Right lobe of liver (tissue), 6 donors: ENCODE measurements at regions not wholly inside any gene's neighbourhood (a gene's known extent, or its start where the extent isn't known, plus 50 kb on each side); places are given as distances from the start of the nearest gene placed in this dataset.
"Not testable (repeated sequence)": the region's sequence is repeated elsewhere in the genome, so short reads cannot be mapped to it uniquely, and the experiment has no call there.

Experiments
- ATAC-seq, 4 donors: fragments of 200-7000 bp; cut with Tn5 transposase; one replicate each; pipeline ENCODE4 v1.9.1; 2020; ENCODE audit warnings: mild to moderate bottlenecking in 4 of 4, moderate library complexity in 4 of 4
- DNase-seq, 3 donors: peaks; one replicate each; pipeline ENCODE4 v3.0.0-alpha.2; 2020
- H3K27ac ChIP-seq, 3 donors: fragments of 200-600 bp; one replicate each; pipeline ENCODE4 v1.8.0; 2022
- H3K27me3 ChIP-seq, 2 donors: fragments of 200-600 bp; one replicate each; pipeline ENCODE4 v1.8.0; 2022
- H3K36me3 ChIP-seq, 4 donors: fragments of 200-600 bp; sonication (generic) in 1 of 4; one replicate each; pipeline versions ENCODE4 v1.5.1 to v1.8.0; 2017 to 2022; ENCODE audit warnings: control low read depth in 1 of 4
- H3K4me1 ChIP-seq, 4 donors: fragments of 200-600 bp; sonication (generic) in 1 of 4; one replicate each; pipeline versions ENCODE4 v1.5.1 to v1.8.0; 2017 to 2022; ENCODE audit warnings: control low read depth in 1 of 4
- H3K4me3 ChIP-seq, 3 donors: fragments of 200-600 bp; one replicate each; pipeline ENCODE4 v1.8.0; 2022
- H3K9me3 ChIP-seq, 4 donors: fragments of 200-600 bp; sonication (generic) in 1 of 4; one replicate each; pipeline versions ENCODE4 v1.5.1 to v1.8.0; 2017 to 2022; ENCODE audit warnings: control low read depth in 1 of 4
- WGBS: methylation state at CpG from one replicate; pipeline ENCODE4 v1.1.6; 2018; ENCODE audit warnings: low coverage, low lambda C conversion rate; ENCODE audit not compliant: insufficient coverage; ENCODE audit errors: missing lambda C conversion rate; 5-methylcytosine and 5-hydroxymethylcytosine counted together
- intact Hi-C, 2 donors: fragments of 100-400 bp; cut with DNase I; formaldehyde crosslinking; loops; one replicate each; pipeline versions ENCODE4 v1.11.2 to v1.14.1; 2022
- donor health status: DM: no; HTN: yes; CAD: no.
- donor health status: DM: no; HTN: no; CAD: no.
- donor health status: DM: no; HTN: no; CAD: no.
- donor health status: DM: no; HTN: yes; CAD: no.
- donor health status: DM: no; HTN: yes; CAD: no.

DNA sequence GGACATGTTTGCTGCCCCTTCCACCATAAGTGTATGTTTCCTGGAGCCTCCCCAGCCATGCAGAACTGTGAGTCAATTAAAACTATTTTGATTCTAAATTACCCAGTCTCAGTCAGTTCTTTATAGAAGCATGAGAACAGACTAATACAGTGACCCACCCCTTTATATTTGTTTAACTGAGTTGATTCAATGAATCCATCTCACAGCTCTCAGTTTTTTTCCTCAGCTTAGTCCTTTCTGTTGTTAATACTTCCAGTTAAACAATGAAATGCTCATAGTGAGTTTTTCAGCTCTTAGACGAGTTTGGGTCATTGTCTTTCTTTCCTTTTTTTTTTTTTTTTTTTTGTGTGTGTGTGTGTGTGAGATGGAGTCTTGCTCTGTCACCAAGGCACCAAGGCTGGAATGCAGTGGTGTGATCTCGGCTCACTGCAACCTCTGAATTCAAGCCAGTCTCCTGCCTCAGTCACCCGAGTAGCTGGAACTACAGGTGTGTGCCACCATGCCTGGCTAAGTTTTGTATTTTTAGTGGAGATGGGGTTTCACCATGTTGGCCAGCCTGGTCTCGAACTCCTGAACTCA, 627.4 kb downstream of the SPATA31A7 start:
- H3K27ac ChIP-seq, H3K36me3 ChIP-seq, H3K9me3 ChIP-seq, intact Hi-C loops, DNase-seq, ATAC-seq, H3K4me1 ChIP-seq, H3K4me3 ChIP-seq, H3K27me3 ChIP-seq: not testable (repeated sequence)
- WGBS, result no CpG with 5 or more reads among the region's 4 CpGs

DNA sequence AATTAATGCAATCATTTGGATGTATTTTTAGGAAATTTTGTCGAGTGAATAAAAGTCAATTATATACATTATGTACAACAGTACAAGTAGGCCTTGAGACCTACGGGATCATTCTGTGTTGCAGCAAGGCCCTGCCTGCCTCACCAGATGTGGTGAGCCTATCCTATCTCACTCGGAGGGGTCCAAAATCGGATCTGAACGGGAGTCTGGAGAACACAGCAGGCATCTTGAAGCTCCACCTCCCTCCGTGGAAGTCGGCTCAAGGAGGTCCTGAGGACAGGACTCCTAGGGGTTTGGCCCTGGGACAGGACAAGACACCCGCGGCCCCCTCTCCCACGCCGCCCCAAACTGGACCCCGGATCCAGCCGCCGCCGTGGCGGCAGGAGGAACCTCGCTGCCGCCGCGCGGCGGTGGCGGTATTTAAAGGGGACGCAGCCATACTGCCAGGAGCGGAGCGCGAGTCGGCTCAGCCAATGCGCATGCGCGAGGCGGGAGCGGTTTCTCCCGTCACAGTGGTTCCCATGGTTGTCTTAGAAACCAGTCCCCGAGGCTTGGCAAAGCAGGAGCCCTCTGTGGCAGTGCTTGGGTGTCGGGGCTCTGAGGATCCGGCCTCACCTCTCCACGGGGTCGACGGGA, 663.9 kb downstream of the SPATA31A7 start:
- H3K9me3 ChIP-seq, H3K4me1 ChIP-seq, H3K27me3 ChIP-seq, H3K36me3 ChIP-seq, H3K27ac ChIP-seq, intact Hi-C loops: not testable (repeated sequence)
- H3K4me3 ChIP-seq, result peak overlapping the region; percentile 20 to 47 (median 36)
- DNase-seq (peak; percentile 84 to 93 (median 85)), ATAC-seq (peak; percentile 88 to 93 (median 90))
- WGBS, result 0% methylated on average over 6 of the region's 40 CpGs

DNA sequence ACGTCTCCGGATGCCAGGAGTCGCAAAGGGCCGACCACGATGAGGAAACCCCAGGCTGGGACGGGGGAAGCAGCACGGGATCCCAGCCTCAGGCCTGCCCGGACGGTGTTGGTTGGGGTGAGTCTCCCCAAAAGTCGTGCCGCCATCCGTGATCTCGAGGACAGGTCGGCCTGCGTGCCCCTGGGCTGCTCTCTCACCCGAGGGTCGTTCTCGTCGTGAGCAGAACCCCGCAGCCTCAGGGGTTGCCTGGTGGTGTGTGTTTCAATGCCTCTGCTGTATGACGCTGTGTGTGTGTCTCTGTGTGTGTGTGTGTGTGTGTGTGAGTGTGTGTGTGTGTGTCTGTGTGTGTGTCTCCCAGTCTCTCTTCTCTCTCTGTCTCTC, 664.4 kb downstream of the SPATA31A7 start:
- H3K27me3 ChIP-seq, H3K27ac ChIP-seq, ATAC-seq, H3K9me3 ChIP-seq, intact Hi-C loops, H3K4me1 ChIP-seq, H3K36me3 ChIP-seq: not testable (repeated sequence)
- peak overlapping the region; percentile 20 to 47 (median 36) for H3K4me3 ChIP-seq
- no CpG with 5 or more reads among the region's 21 CpGs for WGBS
- peak; percentile 16 to 50 (median 36) for DNase-seq

DNA sequence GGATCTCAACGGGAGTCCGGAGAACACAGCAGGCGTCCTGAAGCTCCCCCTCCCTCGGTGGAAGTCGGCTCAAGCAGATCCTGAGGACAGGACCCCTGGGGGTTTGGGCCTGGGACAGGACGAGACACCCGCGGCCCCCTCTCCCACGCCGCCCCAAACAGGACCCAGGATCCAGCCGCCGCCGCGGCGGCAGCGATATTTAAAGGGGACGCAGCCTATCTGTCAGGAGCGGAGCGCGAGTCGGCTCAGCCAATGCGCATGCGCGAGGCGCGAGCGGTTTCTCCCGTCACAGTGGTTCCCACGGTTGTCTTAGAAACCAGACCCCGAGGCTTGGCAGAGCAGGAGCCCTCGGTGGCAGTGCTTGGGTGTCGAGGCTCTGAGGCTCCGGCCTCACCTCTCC, 666.4 kb downstream of the SPATA31A7 start:
- peak; percentile 79 to 88 (median 84) for ATAC-seq

DNA sequence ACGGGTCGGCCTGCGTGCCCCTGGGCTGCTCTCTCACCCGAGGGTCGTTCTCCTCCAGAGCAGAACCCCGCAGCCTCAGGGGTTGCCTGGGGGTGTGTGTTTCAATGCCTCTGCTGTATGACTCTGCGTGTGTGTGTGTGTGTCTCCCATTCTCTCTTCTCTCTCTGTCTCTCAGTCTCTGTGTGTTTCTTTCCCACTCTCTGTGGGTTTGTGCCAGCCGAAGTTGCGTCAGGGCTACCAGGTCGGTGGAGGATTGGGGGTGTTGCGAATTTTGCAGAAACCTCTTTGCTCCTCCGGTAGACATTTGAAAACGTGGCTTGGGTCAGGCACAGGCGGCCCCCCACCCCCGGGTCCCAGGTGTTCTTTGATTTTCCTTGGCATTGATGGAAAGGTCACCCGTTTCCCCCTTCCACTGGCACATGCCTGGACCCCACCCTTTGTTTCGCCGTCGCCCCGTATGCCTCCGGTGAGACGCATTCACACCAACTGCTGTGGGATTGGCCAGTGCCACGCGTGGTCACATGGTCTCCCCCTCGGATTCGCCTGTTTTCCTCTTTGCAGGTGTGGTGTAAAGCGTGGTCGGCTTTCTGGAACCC, 667.1 kb downstream of the SPATA31A7 start:
- H3K4me1 ChIP-seq, H3K27me3 ChIP-seq, H3K27ac ChIP-seq, H3K36me3 ChIP-seq, intact Hi-C loops, H3K9me3 ChIP-seq, H3K4me3 ChIP-seq: not testable (repeated sequence)
- no CpG with 5 or more reads among the region's 28 CpGs for WGBS
- peak; percentile 9 to 39 (median 15) for DNase-seq
- ATAC-seq, result peak in 1 of 4 donors; percentile 66

More for the DNA sequence above, 666.4 kb downstream of the SPATA31A7 start:
- H3K4me1 ChIP-seq, intact Hi-C loops, H3K27ac ChIP-seq, H3K36me3 ChIP-seq, H3K9me3 ChIP-seq, H3K4me3 ChIP-seq, H3K27me3 ChIP-seq, DNase-seq: not testable (repeated sequence)
- no CpG with 5 or more reads among the region's 33 CpGs for WGBS

DNA sequence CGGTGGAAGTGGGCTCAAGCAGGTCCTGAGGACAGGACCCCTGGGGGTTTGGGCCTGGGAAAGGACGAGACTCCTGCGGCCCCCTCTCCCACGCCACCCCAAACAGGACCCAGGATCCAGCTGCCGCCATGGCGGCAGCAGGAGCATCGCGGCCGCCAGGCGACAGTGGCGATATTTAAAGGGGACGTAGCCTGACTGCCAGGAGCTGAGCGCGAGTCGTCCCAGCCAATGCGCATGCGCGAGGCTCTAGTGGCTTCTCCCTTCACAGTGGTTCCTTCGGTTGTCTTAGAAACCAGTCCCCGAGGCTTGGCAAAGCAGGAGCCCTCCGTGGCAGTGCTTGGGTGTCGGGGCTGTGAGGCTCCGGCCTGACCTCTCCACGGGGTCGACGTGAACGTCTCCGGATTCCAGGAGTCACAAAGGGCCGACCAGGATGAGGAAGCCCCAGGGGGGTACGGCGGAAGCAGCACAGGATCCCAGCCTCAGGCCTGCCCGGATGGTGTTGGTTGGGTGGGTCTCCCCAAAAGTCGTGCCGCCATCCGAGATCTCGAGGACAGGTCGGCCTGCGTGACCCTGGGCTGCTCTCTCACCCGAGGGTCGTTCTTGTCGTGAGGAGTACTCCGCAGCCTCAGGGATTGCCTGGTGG, 668.0 kb downstream of the SPATA31A7 start:
- DNase-seq, intact Hi-C loops, H3K36me3 ChIP-seq, H3K4me1 ChIP-seq, H3K4me3 ChIP-seq, H3K27me3 ChIP-seq, H3K27ac ChIP-seq, H3K9me3 ChIP-seq: not testable (repeated sequence)
- peak; percentile 80 to 88 (median 84) for ATAC-seq
- no CpG with 5 or more reads among the region's 42 CpGs for whole genome bisulfite sequencing

DNA sequence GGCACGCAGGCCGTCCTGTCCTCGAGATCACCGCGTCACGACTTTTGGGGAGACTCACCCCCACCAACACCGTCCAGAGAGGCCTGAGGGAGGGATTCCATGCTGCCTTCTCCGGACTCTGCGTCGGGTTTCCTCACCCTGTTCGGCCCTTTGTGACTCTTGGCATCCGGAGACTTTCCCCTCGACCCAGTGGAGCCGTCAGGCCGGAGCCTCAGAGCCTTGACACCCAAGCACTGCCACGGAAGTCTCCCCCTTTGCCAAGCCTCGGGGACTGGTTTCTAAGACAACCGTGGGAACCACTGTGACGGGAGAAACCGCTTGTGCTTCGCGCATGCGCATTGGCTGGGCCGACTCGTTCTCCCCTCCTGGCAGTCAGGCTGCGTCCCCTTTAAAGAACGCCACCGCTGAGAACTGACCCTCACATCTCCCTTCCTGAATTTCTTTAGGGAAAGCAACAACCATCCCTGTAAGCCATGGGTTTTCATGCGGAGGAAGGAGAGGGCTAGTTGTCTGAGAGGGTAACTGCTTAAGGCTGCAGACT, 672.7 kb downstream of the SPATA31A7 start:
- DNase-seq, result peak; percentile 78 to 87 (median 85)
- ATAC-seq, result peak; percentile 60 to 69 (median 65)
- H3K36me3 ChIP-seq, intact Hi-C loops, H3K27ac ChIP-seq, H3K4me1 ChIP-seq, H3K9me3 ChIP-seq, H3K27me3 ChIP-seq, H3K4me3 ChIP-seq: not testable (repeated sequence)
- WGBS, result 29% methylated on average over 11 of the region's 29 CpGs

DNA sequence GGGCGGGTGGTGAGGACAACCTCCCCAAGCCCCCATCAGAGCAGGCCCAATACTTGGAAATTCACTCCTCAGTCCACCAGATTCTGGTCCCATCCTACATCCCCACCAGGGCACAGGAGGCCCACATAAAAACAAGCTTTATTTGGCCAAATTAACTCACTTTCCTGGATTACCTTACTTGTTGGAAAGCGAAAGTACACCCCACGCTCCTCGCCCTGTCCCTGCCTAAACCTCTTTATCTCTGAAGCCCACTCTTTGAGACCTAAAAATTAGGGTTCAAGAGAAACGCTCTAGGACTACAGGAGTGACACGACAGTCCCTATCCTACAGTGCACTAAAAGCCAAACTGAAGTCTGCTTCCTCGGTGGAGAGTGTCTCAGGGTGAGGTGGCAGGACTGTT, 674.6 kb downstream of the SPATA31A7 start:
- H3K27me3 ChIP-seq, H3K9me3 ChIP-seq, DNase-seq, H3K36me3 ChIP-seq, H3K4me3 ChIP-seq, H3K27ac ChIP-seq, ATAC-seq, intact Hi-C loops, H3K4me1 ChIP-seq: not testable (repeated sequence)
- WGBS, result 85% methylated on average over 4 of the region's 7 CpGs

DNA sequence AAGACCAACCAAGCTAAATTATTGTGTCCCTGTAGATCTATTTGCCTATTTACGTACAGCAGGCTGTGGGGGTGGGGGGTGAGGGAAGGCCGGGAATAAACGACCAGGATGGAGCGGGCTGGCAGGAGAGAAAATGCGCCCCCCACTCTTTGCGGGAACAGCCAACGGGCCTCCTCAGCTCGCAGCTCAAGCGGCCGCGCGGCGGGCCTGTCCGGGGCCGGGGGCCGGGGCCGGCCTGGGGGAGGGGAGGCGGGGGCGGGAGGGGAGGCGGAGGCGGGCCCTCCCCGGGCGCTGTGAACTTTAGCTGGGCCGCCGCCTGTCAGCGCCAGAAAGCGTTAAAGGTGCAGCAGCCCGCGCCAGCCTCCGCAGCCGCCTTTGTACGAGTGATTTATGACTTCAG, 679.1 kb downstream of the SPATA31A7 start:
- DNase-seq, H3K4me3 ChIP-seq, H3K27me3 ChIP-seq, ATAC-seq, H3K36me3 ChIP-seq, H3K4me1 ChIP-seq, H3K9me3 ChIP-seq, H3K27ac ChIP-seq, intact Hi-C loops: not testable (repeated sequence)
- WGBS, result no CpG with 5 or more reads among the region's 32 CpGs

DNA sequence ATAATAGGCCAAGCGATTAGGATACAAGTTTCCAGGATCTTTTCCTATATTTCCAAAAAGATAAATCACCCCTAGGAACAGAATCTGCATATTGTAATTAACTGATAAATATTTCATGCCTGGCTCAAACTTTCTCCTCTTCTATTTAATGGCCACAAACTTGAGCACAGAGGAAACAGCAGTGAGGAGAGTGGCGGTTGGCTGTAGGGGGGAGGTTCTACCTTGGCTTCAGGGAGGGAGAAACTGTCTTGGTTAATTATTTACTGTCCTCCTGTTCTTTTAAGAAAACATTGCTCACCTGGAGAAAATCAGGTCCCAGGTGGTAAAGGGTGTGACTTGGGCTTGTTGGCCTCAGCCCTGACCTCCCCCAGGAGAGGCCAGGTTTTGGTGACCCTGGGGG, 682.5 kb downstream of the SPATA31A7 start:
- intact Hi-C loops, H3K9me3 ChIP-seq, H3K4me1 ChIP-seq, DNase-seq, ATAC-seq, H3K4me3 ChIP-seq, H3K36me3 ChIP-seq, H3K27ac ChIP-seq, H3K27me3 ChIP-seq: not testable (repeated sequence)
- WGBS, result 77% methylated on average over 1 of the region's 2 CpGs
